D721Med (cell line): ENCODE measurements at regions not wholly inside any gene's neighbourhood (a gene's known extent, or its start where the extent isn't known, plus 50 kb on each side); places are given as distances from the start of the nearest gene placed in this dataset.

Source experiments
- DNase-seq: peaks from one replicate; pipeline ENCODE4 v3.0.0; 2011; ENCODE audit warnings: low spot score; ENCODE audit not compliant: insufficient read length
- FAIRE-seq: peaks from 2 replicates; lab custom pipeline; 2011; peaks lifted over from hg19 to GRCh38; lab: Jason Lieb, UNC
- CTCF ChIP-seq: IDR thresholded peaks from 2 replicates; pipeline ENCODE4 v1.5.1; 2012; ENCODE audit warnings: mild to moderate bottlenecking, control low read depth; ENCODE audit not compliant: insufficient read depth; ENCODE audit errors: missing control alignments

GRCh38 chr10:4677296-4678021, 148.5 kb upstream of the AKR1E2 start:
- no peak for DNase-seq
- no peak for FAIRE-seq
- TF ChIP-seq CTCF: no peak

- DNase-seq (no peak), FAIRE-seq (no peak)
- no peak for TF ChIP-seq CTCF
Measured at GRCh38 chr10:4676566-4676965, 149.4 kb upstream of the AKR1E2 start.

- FAIRE-seq (no peak), DNase-seq (no peak)
- no peak for TF ChIP-seq CTCF
Measured at GRCh38 chr10:4675808-4676207, 150.2 kb upstream of the AKR1E2 start.

- FAIRE-seq: peak; percentile 48
- TF ChIP-seq CTCF: no peak
- no peak for DNase-seq
Measured at GRCh38 chr10:4673279-4674040, 152.5 kb upstream of the AKR1E2 start.

- FAIRE-seq: no peak
- no peak for DNase-seq
- TF ChIP-seq CTCF: no peak
Measured at GRCh38 chr10:4672201-4672600, 153.8 kb upstream of the AKR1E2 start.

GRCh38 chr10:4671451-4672145, 154.4 kb upstream of the AKR1E2 start:
- TF ChIP-seq CTCF: no peak
- FAIRE-seq: no peak
- DNase-seq: no peak
